Astrocyte of the cerebellum (primary cell): ENCODE measurements at regions not wholly inside any gene's neighbourhood (a gene's known extent, or its start where the extent isn't known, plus 50 kb on each side); places are given as distances from the start of the nearest gene placed in this dataset.

Experiments
- DNase-seq: peaks from one replicate; pipeline ENCODE4 v3.0.0-alpha.2; 2011; ENCODE audit warnings: low read depth
- H3K4me3 ChIP-seq: 2 replicates; pipeline ENCODE4 v1.5.1; 2011; ENCODE audit warnings: mild to moderate bottlenecking, low read depth, low read length, moderate library complexity
- CTCF ChIP-seq: IDR thresholded peaks from 2 replicates; pipeline ENCODE4 v1.5.1; 2012; ENCODE audit warnings: low read length, low read depth, moderate library complexity, mild to moderate bottlenecking; ENCODE audit errors: missing control alignments
- in situ Hi-C: cut with HindIII; loops from 2 replicates; pipeline ENCODE4 v1.10.0; 2017; ENCODE audit warnings: low sequenced_read_pairs

- in situ Hi-C loops, result no loop called here
- no peak overlapping the region for H3K4me3 ChIP-seq
- no peak for DNase-seq
- no peak for TF ChIP-seq CTCF
Observed at GRCh38 chr11:91850533-91851275, 373.9 kb upstream of the FAT3 start.

GRCh38 chr11:91850021-91850420 is 374.6 kb upstream of the FAT3 start:
- in situ Hi-C loops, result no loop called here
- H3K4me3 ChIP-seq, result no peak overlapping the region
- DNase-seq, result no peak
- no peak for TF ChIP-seq CTCF

- DNase-seq, result no peak
- no peak overlapping the region for H3K4me3 ChIP-seq
- TF ChIP-seq CTCF, result no peak
- in situ Hi-C loops, result no loop called here
Observed at GRCh38 chr11:91846649-91847048, 378.0 kb upstream of the FAT3 start.

GRCh38 chr11:91846002-91846401 is 378.6 kb upstream of the FAT3 start:
- H3K4me3 ChIP-seq, result no peak overlapping the region
- TF ChIP-seq CTCF, result no peak
- in situ Hi-C loops, result no loop called here
- no peak for DNase-seq

- in situ Hi-C loops, result no loop called here
- TF ChIP-seq CTCF, result no peak
- H3K4me3 ChIP-seq, result no peak overlapping the region
- no peak for DNase-seq
Observed at GRCh38 chr11:91840640-91841240, 383.9 kb upstream of the FAT3 start.

- TF ChIP-seq CTCF, result no peak
- DNase-seq, result no peak
- in situ Hi-C loops, result no loop called here
- H3K4me3 ChIP-seq, result no peak overlapping the region
Observed at GRCh38 chr11:91837411-91838330, 386.9 kb upstream of the FAT3 start.
